GM21515 (cell line): ENCODE measurements at regions not wholly inside any gene's neighbourhood (a gene's known extent, or its start where the extent isn't known, plus 50 kb on each side); places are given as distances from the start of the nearest gene placed in this dataset.

ENCODE experiments used
- ATAC-seq: cut with Tn5 transposase; IDR thresholded peaks from one replicate; pipeline ENCODE4 v1.9.1; 2021; ENCODE audit not compliant: unreplicated experiment

DNA sequence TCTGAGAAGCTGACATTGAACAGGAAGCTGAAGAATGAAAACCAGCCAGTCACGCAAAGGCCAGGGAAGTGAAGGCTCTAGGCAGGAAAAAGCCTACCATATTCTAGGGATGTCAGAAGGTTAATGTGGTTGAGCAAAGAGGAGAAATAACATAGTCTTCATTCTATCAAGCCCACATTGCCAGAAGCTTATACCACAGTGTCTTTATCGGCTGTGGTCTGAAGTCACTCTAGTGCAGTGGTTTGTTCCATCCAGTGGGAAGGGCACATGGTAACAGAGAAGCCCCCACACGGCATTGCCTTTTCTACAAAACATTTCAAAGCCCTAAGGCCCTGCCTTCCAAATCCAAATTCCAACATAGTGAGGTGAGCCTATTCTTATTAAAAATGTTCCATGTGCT is 311.3 kb downstream of the TNS1 start:
- no peak for ATAC-seq

GRCh38 chr2:217689053-217689452 is 313.7 kb downstream of the TNS1 start:
- no peak for ATAC-seq

DNA sequence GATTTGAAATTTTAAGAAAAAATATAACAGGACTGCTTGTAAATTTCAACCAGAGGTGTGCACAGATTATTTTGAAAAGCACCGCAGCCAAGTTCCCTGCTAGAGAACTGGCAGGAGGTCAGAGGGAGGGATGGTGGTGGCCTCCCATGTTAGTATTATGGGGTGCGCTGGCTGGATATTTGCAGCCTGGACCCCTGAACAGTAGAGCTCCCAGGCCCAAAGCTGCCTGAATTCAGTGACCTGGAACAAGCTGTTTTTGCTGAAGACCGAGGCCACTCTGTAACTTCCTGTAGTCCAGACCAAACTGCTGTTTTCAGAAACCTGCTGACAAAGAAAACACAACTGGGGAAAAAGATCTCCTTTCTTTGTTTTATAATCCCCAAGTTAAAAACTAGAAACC is 314.3 kb downstream of the TNS1 start:
- no peak for ATAC-seq

GRCh38 chr2:217687771-217688170 is 315.0 kb downstream of the TNS1 start:
- no peak for ATAC-seq

GRCh38 chr2:217685255-217685605 is 317.6 kb downstream of the TNS1 start:
- no peak for ATAC-seq

GRCh38 chr2:217684431-217685254 is 318.2 kb downstream of the TNS1 start:
- no peak for ATAC-seq

DNA sequence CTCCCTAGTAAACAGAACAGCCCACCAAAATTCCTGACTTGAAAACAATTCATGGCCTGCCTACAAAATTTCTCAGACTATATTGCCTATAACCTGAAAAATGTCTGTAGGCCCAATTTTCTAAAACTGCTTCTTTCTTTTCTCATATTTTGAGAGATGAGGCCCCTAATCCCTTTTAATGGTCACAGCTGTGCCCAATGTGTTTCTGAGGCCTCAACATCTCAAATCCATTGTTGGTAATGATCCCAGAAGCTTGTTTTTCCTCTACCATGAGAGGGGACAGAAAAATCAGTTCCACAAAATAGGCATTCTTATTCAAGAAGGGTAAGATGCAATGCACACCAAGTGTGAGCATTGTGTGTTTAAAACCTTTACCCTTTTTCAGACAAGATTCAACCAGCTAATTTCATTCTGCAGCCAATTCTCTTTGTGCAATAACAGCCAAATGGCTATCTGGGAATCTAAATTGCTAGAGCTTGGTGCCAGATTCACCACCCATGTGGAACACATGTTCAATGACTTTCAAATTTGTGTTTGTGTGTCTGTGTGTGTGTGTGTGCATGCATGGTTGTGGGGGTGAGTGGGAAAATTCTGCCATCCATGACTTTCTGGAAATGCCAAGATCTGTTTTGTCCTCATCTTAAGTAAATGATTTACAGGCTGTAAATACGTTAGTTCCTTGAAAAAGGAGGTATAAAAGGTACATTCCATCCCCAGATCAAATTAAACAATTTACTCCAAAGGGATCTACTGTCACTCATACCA is 319.5 kb downstream of the TNS1 start:
- ATAC-seq = no peak

DNA sequence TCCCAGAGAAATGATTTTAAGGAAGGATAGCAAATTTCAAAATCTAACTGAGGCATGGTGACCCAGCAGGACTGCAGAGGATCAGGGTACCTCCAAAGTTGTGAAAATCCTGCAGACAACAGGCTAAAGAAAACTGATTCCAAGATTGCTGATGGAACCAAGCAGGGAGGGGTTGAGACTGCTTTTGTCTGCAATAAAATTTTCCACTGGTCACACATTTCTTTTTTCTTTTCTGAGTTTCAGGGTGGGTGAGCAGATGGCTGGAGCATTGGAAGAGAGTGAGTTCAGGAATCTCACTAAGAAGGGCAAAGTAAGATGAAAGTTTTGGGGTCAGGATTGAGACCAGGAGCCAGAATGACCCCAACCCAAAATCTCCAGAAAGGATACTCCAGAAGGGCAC is 321.0 kb downstream of the TNS1 start:
- no peak for ATAC-seq

- ATAC-seq = no peak
Measured at GRCh38 chr2:217680381-217680780, 322.4 kb downstream of the TNS1 start.

GRCh38 chr2:217673627-217674026 is 329.2 kb downstream of the TNS1 start:
- ATAC-seq = no peak

- ATAC-seq = no peak
Measured at GRCh38 chr2:217672472-217672871, 330.3 kb downstream of the TNS1 start.

- ATAC-seq = no peak
Measured at GRCh38 chr2:217671871-217672270, 330.9 kb downstream of the TNS1 start.

DNA sequence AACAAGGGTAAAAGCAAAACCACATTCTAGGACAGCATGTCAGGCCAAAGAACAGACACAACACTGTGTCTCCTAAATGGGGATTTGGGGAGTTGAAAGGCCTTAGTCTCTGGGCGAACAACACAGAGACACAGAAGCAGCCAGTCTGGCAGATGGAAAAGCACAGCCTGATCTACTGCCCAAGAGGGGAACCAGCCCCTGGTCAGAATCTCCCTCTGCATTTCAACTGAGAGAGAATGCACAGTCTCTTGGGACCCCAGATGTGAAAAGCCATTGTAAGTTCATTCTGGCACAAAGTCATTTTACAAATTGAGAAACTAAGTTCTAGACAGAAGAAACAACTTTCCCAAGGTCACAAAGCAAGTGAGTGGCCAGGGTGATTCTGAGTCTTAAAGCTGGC is 331.7 kb downstream of the TNS1 start:
- ATAC-seq = no peak

DNA sequence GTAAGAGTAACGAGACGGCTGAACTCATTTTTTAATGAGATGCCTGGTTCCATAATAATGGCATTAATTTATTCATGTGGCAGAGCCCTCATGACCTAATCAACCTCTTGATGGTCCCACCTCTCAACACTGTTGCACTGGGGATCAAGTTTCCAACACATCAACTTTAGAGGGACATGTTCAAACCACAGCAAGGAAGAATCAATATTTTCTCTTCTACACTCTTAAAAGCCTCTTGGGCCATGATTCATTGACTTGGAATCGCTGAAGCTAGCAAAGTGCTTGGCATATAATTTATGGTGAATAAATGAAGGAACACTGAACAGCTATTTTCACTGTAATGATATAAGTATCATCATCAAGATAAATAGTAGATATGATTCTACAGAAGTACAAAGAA is 333.0 kb downstream of the TNS1 start:
- no peak for ATAC-seq

DNA sequence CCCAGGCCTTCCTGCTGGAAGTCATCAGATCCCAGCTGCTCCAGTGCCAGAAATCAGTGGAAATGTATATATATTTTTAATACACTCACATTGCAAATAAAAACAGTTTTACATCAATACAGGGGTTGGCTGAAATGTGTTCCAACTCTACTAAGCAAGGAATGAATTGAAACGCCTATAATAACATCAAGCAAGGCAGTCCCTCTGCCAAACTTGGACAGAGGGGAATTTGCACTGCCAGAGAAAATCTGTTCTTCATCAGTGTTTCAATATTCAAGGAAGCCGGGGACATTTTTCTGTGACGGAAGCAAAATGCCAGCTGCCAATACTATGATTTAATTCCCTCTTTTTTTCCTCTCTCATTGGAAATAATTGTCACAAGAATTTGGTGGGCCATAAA is 335.3 kb downstream of the TNS1 start:
- no peak for ATAC-seq

DNA sequence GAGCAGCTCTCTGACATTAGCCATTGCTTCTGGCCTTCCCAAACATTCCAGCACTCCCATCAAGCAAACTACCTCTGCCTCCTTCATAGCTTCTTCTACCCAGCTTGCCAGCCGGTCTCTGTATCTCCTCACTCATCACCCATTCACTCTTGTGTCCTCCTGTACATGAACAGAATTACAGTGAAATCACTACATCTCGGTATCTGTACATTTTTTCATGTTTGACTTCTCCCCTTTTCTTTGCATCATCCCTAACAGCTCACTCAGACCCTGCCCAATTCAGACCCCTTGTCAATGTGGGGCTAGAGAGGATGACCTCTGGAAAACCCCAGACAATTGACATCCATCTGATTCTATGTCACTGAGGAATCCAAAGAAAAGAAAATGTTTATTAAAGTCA is 335.8 kb downstream of the TNS1 start:
- no peak for ATAC-seq

- ATAC-seq = no peak
Measured at GRCh38 chr2:217666338-217666737, 336.5 kb downstream of the TNS1 start.

DNA sequence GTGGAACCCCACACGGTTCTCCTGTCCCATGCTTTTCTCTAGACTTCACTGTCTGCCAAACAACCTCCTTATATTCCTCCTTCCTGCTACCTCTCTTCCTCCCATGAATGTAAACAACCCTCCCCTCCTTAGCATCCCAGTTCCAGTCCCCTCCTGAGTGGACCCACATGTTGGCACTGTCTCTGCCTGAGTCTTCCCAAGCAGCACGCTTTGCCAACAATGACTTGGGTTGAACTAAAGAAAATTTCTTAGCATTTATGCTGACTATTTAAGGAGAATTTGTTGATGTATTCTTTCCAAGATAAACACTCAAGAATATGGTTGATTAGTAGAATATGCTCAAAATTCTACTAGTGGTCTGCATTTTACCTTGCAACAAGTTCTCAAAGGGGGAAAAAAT is 338.0 kb downstream of the TNS1 start:
- no peak for ATAC-seq

DNA sequence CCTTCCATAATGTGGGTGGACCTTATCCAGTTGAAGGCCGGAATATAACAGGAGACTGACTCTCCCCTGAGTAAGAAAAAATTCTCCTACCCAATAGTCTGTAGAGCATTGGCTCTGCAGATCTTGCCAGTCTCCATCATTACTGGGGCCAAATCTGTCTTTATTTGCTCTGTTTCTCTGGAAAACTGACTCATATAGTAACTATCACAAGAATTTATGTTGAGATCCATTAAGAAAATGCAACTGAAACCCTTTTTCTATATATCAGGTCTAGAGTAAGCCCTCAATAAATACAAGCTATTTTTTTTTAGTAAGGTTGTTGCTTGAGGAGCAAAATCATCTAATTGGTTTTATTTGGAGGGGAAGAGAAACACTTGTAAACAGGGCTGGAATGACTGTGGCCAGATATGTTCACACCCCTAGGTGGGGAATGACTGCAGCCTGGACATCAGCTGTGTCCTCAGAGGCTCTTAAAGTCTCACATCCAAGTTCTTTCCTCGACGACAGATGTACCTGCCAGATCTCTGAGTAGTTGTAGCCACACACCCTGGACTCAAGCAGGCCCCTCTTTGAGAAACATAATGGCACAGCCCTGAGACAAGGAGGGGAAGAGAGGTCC is 339.7 kb downstream of the TNS1 start:
- ATAC-seq = no peak

DNA sequence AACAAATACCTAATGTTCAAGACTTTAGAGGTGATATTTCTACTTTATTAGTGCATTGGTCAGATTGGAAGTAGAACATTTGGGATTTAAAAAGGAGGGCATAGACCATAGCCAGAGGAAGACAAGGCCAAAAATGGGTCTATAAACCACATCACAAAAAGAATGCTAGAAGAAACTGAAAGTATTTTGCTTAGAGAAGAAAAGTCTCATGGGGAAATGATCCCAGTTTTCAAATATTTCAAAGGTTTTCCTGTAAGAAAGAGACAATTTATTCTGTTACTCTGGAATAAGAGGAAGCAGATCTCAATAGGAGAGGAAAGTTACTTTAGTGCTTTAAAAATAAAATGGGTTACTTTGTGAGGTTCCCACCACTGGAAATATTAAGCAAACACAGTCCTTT is 341.4 kb downstream of the TNS1 start:
- ATAC-seq = no peak

DNA sequence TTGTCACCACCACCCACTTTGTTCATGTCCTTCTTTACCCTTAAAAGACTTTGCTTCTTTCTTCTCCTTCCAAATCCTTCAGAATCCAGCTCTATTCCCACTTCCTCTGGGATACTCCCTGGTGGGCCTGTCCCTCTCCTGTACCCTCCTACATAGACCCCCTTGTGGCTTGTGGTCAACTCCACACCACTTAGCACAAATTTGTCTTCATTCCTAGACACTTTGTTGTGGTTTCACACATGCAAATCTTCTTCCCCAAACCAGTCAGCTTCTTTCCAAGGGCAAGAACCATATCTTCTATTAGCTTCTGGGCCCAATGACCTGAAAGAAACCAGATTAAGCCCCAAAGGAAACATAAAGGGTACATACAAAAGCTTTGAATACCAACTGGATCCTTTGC is 342.4 kb downstream of the TNS1 start:
- no peak for ATAC-seq

- ATAC-seq = no peak
Measured at GRCh38 chr2:217658806-217659205, 344.0 kb downstream of the TNS1 start.
